ENCODE measurements at regions not wholly inside any gene's neighbourhood (a gene's known extent, or its start where the extent isn't known, plus 50 kb on each side); places are given as distances from the start of the nearest gene placed in this dataset.

GRCh38 chr14:80446356-80446755 lies 235.1 kb upstream of the DIO2 start:
- DNase-seq: no peak

- DNase-seq: no peak
These were observed 234.3 kb upstream of the DIO2 start for GRCh38 chr14:80445605-80446004.

- peak; percentile 37 for DNase-seq
These were observed 223.4 kb upstream of the DIO2 start for GRCh38 chr14:80434574-80435321.

GRCh38 chr14:80433811-80434210 lies 222.5 kb upstream of the DIO2 start:
- DNase-seq: no peak

- DNase-seq: no peak
These were observed 217.4 kb upstream of the DIO2 start for GRCh38 chr14:80428671-80429070.

- DNase-seq: no peak
These were observed 216.9 kb upstream of the DIO2 start for GRCh38 chr14:80428171-80428570.

GRCh38 chr14:80427101-80427500 lies 215.8 kb upstream of the DIO2 start:
- no peak for DNase-seq

GRCh38 chr14:80426683-80427082 lies 215.4 kb upstream of the DIO2 start:
- no peak for DNase-seq

GRCh38 chr14:80425686-80426085 lies 214.4 kb upstream of the DIO2 start:
- peak; percentile 69 for DNase-seq

GRCh38 chr14:80419769-80420168 lies 208.5 kb upstream of the DIO2 start:
- no peak for DNase-seq

- DNase-seq: no peak
These were observed 208.0 kb upstream of the DIO2 start for GRCh38 chr14:80419345-80419744.

GRCh38 chr14:80415636-80416035 lies 204.3 kb upstream of the DIO2 start:
- DNase-seq: no peak

- no peak for DNase-seq
These were observed 202.8 kb upstream of the DIO2 start for GRCh38 chr14:80414080-80414479.

GRCh38 chr14:80404413-80404812 lies 193.1 kb upstream of the DIO2 start:
- DNase-seq: no peak

- DNase-seq: no peak
These were observed 191.7 kb upstream of the DIO2 start for GRCh38 chr14:80403036-80403435.

GRCh38 chr14:80395031-80395430 lies 183.7 kb upstream of the DIO2 start:
- no peak for DNase-seq

GRCh38 chr14:80393766-80394165 lies 182.5 kb upstream of the DIO2 start:
- no peak for DNase-seq

GRCh38 chr14:80390906-80391305 lies 179.6 kb upstream of the DIO2 start:
- DNase-seq: peak; percentile 20

- no peak for DNase-seq
These were observed 177.8 kb upstream of the DIO2 start for GRCh38 chr14:80388980-80389711.

GRCh38 chr14:80387563-80387981 lies 176.3 kb upstream of the DIO2 start:
- no peak for DNase-seq

- DNase-seq: no peak
These were observed 174.0 kb upstream of the DIO2 start for GRCh38 chr14:80385336-80385735.

- DNase-seq: no peak
These were observed 171.9 kb upstream of the DIO2 start for GRCh38 chr14:80383223-80383622.

- no peak for DNase-seq
These were observed 170.6 kb upstream of the DIO2 start for GRCh38 chr14:80381807-80382363.

- DNase-seq: no peak
These were observed 167.7 kb upstream of the DIO2 start for GRCh38 chr14:80379035-80379434.

All from T1000 (cell line).